ENCODE measurements at regions not wholly inside any gene's neighbourhood (a gene's known extent, or its start where the extent isn't known, plus 50 kb on each side); places are given as distances from the start of the nearest gene placed in this dataset.
"Not testable (repeated sequence)": the region's sequence is repeated elsewhere in the genome, so short reads cannot be mapped to it uniquely, and the experiment has no call there.

- DNase-seq (ENCODE audit: low spot score in 2 of 2) (no peak), ATAC-seq (peak in 1 of 2 donors; percentile 58)
- H3K36me3 Mint-ChIP-seq = no peaks in the 10 kb centered on the region
- peaks cover 0 to 1% of the 10 kb centered on the region in 2 donors for H3K9me3 Mint-ChIP-seq
- H3K27ac Mint-ChIP-seq = no peak overlapping the region
These were observed 242.2 kb upstream of the EDNRB start for GRCh38 chr13:78160793-78161192.

GRCh38 chr13:78152415-78152814, 233.8 kb upstream of the EDNRB start:
- no peak for ATAC-seq
- Mint-ChIP-seq H3K9me3 (peaks cover 5 to 9% of the 10 kb centered on the region in 2 donors), H3K27ac (no peak overlapping the region), H3K36me3 (peaks cover 0 to 5% of the 10 kb centered on the region in 2 donors)
- DNase-seq (ENCODE audit: low spot score in 2 of 2) = no peak

GRCh38 chr13:78147905-78148304, 229.3 kb upstream of the EDNRB start:
- no peak for ATAC-seq
- no peak for DNase-seq (ENCODE audit: low spot score in 2 of 2)
- no peak overlapping the region for H3K27ac Mint-ChIP-seq
- no peaks in the 10 kb centered on the region for H3K9me3 Mint-ChIP-seq
- H3K36me3 Mint-ChIP-seq = no peaks in the 10 kb centered on the region

GRCh38 chr13:78145276-78145675, 226.6 kb upstream of the EDNRB start:
- H3K9me3 Mint-ChIP-seq = no peaks in the 10 kb centered on the region
- DNase-seq (ENCODE audit: low spot score in 2 of 2) (no peak), ATAC-seq (no peak)
- H3K27ac Mint-ChIP-seq = no peak overlapping the region
- H3K36me3 Mint-ChIP-seq = no peaks in the 10 kb centered on the region

- Mint-ChIP-seq H3K27ac (no peak overlapping the region), H3K9me3 (no peaks in the 10 kb centered on the region), H3K36me3 (no peaks in the 10 kb centered on the region)
- no peak for ATAC-seq
- no peak for DNase-seq (ENCODE audit: low spot score in 2 of 2)
These were observed 221.1 kb upstream of the EDNRB start for GRCh38 chr13:78139765-78140164.

GRCh38 chr13:78138756-78139155, 220.1 kb upstream of the EDNRB start:
- DNase-seq (ENCODE audit: low spot score in 2 of 2) (no peak), ATAC-seq (no peak)
- Mint-ChIP-seq H3K27ac (no peak overlapping the region), H3K36me3 (no peaks in the 10 kb centered on the region), H3K9me3 (no peaks in the 10 kb centered on the region)

GRCh38 chr13:78137404-78138142, 218.9 kb upstream of the EDNRB start:
- peak in 1 of 2 donors; percentile 6 for DNase-seq (ENCODE audit: low spot score in 2 of 2)
- peak; percentile 85 to 87 for ATAC-seq
- H3K9me3 Mint-ChIP-seq = no peaks in the 10 kb centered on the region
- H3K27ac Mint-ChIP-seq = no peak overlapping the region
- H3K36me3 Mint-ChIP-seq = no peaks in the 10 kb centered on the region

- DNase-seq (ENCODE audit: low spot score in 2 of 2) (no peak), ATAC-seq (no peak)
- no peak overlapping the region for H3K27ac Mint-ChIP-seq
- H3K9me3 Mint-ChIP-seq = no peaks in the 10 kb centered on the region
- no peaks in the 10 kb centered on the region for H3K36me3 Mint-ChIP-seq
These were observed 218.3 kb upstream of the EDNRB start for GRCh38 chr13:78136966-78137365.

GRCh38 chr13:78133511-78133910, 214.9 kb upstream of the EDNRB start:
- no peaks in the 10 kb centered on the region for H3K9me3 Mint-ChIP-seq
- H3K36me3 Mint-ChIP-seq = no peaks in the 10 kb centered on the region
- no peak overlapping the region for H3K27ac Mint-ChIP-seq
- ATAC-seq (no peak), DNase-seq (ENCODE audit: low spot score in 2 of 2) (no peak)

- no peak for ATAC-seq
- H3K36me3 Mint-ChIP-seq = no peaks in the 10 kb centered on the region
These were observed 213.2 kb upstream of the EDNRB start for GRCh38 chr13:78131811-78132210.

GRCh38 chr13:78131346-78131745, 212.7 kb upstream of the EDNRB start:
- ATAC-seq (no peak), DNase-seq (ENCODE audit: low spot score in 2 of 2) (no peak)
- H3K27ac Mint-ChIP-seq = no peak overlapping the region
- no peaks in the 10 kb centered on the region for H3K36me3 Mint-ChIP-seq
- H3K9me3 Mint-ChIP-seq = no peaks in the 10 kb centered on the region

More at GRCh38 chr13:78131811-78132210, 213.2 kb upstream of the EDNRB start:
- DNase-seq (ENCODE audit: low spot score in 2 of 2) = no peak
- no peaks in the 10 kb centered on the region for H3K9me3 Mint-ChIP-seq
- no peak overlapping the region for H3K27ac Mint-ChIP-seq

- no peak overlapping the region for H3K27ac Mint-ChIP-seq
- no peak for DNase-seq (ENCODE audit: low spot score in 2 of 2)
- no peaks in the 10 kb centered on the region for H3K9me3 Mint-ChIP-seq
- ATAC-seq = no peak
- no peaks in the 10 kb centered on the region for H3K36me3 Mint-ChIP-seq
These were observed 211.2 kb upstream of the EDNRB start for GRCh38 chr13:78129823-78130222.

GRCh38 chr13:78129359-78129758, 210.7 kb upstream of the EDNRB start:
- no peak overlapping the region for H3K27ac Mint-ChIP-seq
- no peak for DNase-seq (ENCODE audit: low spot score in 2 of 2)
- H3K9me3 Mint-ChIP-seq = no peaks in the 10 kb centered on the region
- no peaks in the 10 kb centered on the region for H3K36me3 Mint-ChIP-seq
- no peak for ATAC-seq

GRCh38 chr13:78121459-78122348, 203.1 kb upstream of the EDNRB start:
- DNase-seq (ENCODE audit: low spot score in 2 of 2) (peak in 1 of 2 donors; percentile 20), ATAC-seq (no peak)
- H3K9me3 Mint-ChIP-seq = peaks cover 0 to 2% of the 10 kb centered on the region in 2 donors
- no peak overlapping the region for H3K27ac Mint-ChIP-seq
- peaks cover 0 to 3% of the 10 kb centered on the region in 2 donors for H3K36me3 Mint-ChIP-seq

GRCh38 chr13:78121001-78121400, 202.4 kb upstream of the EDNRB start:
- H3K9me3 Mint-ChIP-seq = peaks cover 0 to 4% of the 10 kb centered on the region in 2 donors
- H3K27ac Mint-ChIP-seq = no peak overlapping the region
- no peak for DNase-seq (ENCODE audit: low spot score in 2 of 2)
- ATAC-seq = no peak
- peaks cover 0 to 7% of the 10 kb centered on the region in 2 donors for H3K36me3 Mint-ChIP-seq

GRCh38 chr13:78120144-78120543, 201.5 kb upstream of the EDNRB start:
- not testable (repeated sequence) for H3K9me3 Mint-ChIP-seq; H3K27ac Mint-ChIP-seq; DNase-seq (ENCODE audit: low spot score in 2 of 2); ATAC-seq; H3K36me3 Mint-ChIP-seq

- H3K9me3 Mint-ChIP-seq; DNase-seq (ENCODE audit: low spot score in 2 of 2); H3K27ac Mint-ChIP-seq; ATAC-seq: not testable (repeated sequence)
- H3K36me3 Mint-ChIP-seq = peaks cover 5 to 12% of the 10 kb centered on the region in 2 donors
These were observed 198.4 kb upstream of the EDNRB start for GRCh38 chr13:78117070-78117469.

All from activated naive CD4-positive, alpha-beta T cell treated with anti-CD3 and anti-CD28 coated beads, Interleukin-2, amount 50 U/mL, for 72 hours (primary cell).